NCI-H460 (cell line): ENCODE measurements at regions not wholly inside any gene's neighbourhood (a gene's known extent, or its start where the extent isn't known, plus 50 kb on each side); places are given as distances from the start of the nearest gene placed in this dataset.

Experiments used
- DNase-seq: peaks from one replicate; pipeline ENCODE4 v3.0.0-alpha.2; 2016; ENCODE audit warnings: low read depth; ENCODE audit errors: extremely low read depth

GRCh38 chr2:16214861-16215260 is 274.5 kb downstream of the MYCN start:
- no peak for DNase-seq

GRCh38 chr2:16214391-16214790 is 274.0 kb downstream of the MYCN start:
- no peak for DNase-seq

- DNase-seq: no peak
Measured at GRCh38 chr2:16212321-16212720, 272.0 kb downstream of the MYCN start.

GRCh38 chr2:16211341-16211740 is 271.0 kb downstream of the MYCN start:
- DNase-seq: no peak

- no peak for DNase-seq
Measured at GRCh38 chr2:16210841-16211240, 270.5 kb downstream of the MYCN start.

GRCh38 chr2:16209799-16210198 is 269.4 kb downstream of the MYCN start:
- no peak for DNase-seq

GRCh38 chr2:16208921-16209320 is 268.6 kb downstream of the MYCN start:
- no peak for DNase-seq

GRCh38 chr2:16208241-16208797 is 268.0 kb downstream of the MYCN start:
- DNase-seq: no peak

- no peak for DNase-seq
Measured at GRCh38 chr2:16207611-16208010, 267.3 kb downstream of the MYCN start.

GRCh38 chr2:16207151-16207550 is 266.8 kb downstream of the MYCN start:
- no peak for DNase-seq

- no peak for DNase-seq
Measured at GRCh38 chr2:16206191-16206944, 266.0 kb downstream of the MYCN start.

GRCh38 chr2:16205631-16206030 is 265.3 kb downstream of the MYCN start:
- no peak for DNase-seq

- no peak for DNase-seq
Measured at GRCh38 chr2:16204886-16205620, 264.7 kb downstream of the MYCN start.

GRCh38 chr2:16204251-16204650 is 263.9 kb downstream of the MYCN start:
- no peak for DNase-seq

- DNase-seq: no peak
Measured at GRCh38 chr2:16203691-16204090, 263.3 kb downstream of the MYCN start.

GRCh38 chr2:16203069-16203468 is 262.7 kb downstream of the MYCN start:
- DNase-seq: no peak

GRCh38 chr2:16202266-16203020 is 262.1 kb downstream of the MYCN start:
- DNase-seq: no peak

- no peak for DNase-seq
Measured at GRCh38 chr2:16201848-16202247, 261.5 kb downstream of the MYCN start.

- no peak for DNase-seq
Measured at GRCh38 chr2:16200554-16201193, 260.3 kb downstream of the MYCN start.

GRCh38 chr2:16199882-16200553 is 259.7 kb downstream of the MYCN start:
- DNase-seq: no peak
